K562 (cell line): ENCODE measurements at regions not wholly inside any gene's neighbourhood (a gene's known extent, or its start where the extent isn't known, plus 50 kb on each side); places are given as distances from the start of the nearest gene placed in this dataset.

Source experiments
- ATAC-seq: fragments of 200-7000 bp; cut with Tn5 transposase; 3 replicates; pipeline ENCODE4 v1.9.1; 2020; ENCODE audit warnings: moderate library complexity
- BruUV-seq: library from RNA; stranded (reverse); fragments of 400-500 nt; replicated peaks from 2 replicates; lab custom pipeline; 2021; lab: Mats Ljungman, UMichigan
- CTCF ChIA-PET: fragments of 300-600 bp; formaldehyde crosslinking; extraction: SDS; loops from one replicate; lab custom pipeline; 2021; ENCODE audit warnings: low intra/inter-chr PET ratio; lab: Yijun Ruan, JAX
- POLR2A ChIA-PET: fragments of 300-600, 350-650 bp; sonication (Branson Sonifier 250); formaldehyde crosslinking; extraction: SDS; loops from one replicate; lab custom pipeline; 2021; ENCODE audit warnings: antibody characterized with exemption, inconsistent platforms; lab: Yijun Ruan, JAX
- DNase-seq, 4 experiments: peaks; one replicate each; pipeline versions ENCODE4 v3.0.0 to v3.0.0-alpha.2; 2011 to 2018; ENCODE audit warnings: low spot score in 3 of 4, mixed read lengths in 3 of 4; ENCODE audit errors: extremely low read depth in 1 of 4
- FAIRE-seq: peaks from 2 replicates; lab custom pipeline; 2011; peaks lifted over from hg19 to GRCh38; lab: Jason Lieb, UNC
- H2AFZ ChIP-seq: 2 replicates; pipeline ENCODE4 v1.6.0; 2011; ENCODE audit warnings: low read depth, low read length, control low read depth, inconsistent platforms
- H3K27ac ChIP-seq: fragments of 200-600 bp; 3 replicates; pipeline ENCODE4 v1.8.0; 2011; ENCODE audit warnings: low read depth, mild to moderate bottlenecking, control low read depth, inconsistent platforms, low read length, moderate library complexity, mixed read lengths; ENCODE audit errors: extremely low read depth
- H3K27me3 ChIP-seq, 2 experiments: fragments of 300-600 bp in 1 of 2; 2 replicates in 1 of 2; 3 replicates in 1 of 2; pipeline versions ENCODE4 v1.6.0 to v1.8.0; 2011; ENCODE audit warnings: inconsistent platforms in 2 of 2, low read length in 2 of 2, mild to moderate bottlenecking in 1 of 2, mixed read lengths in 1 of 2, moderate library complexity in 1 of 2; ENCODE audit not compliant: control insufficient read depth in 2 of 2, insufficient read depth in 2 of 2
- H3K36me3 ChIP-seq: fragments of 300-600 bp; 3 replicates; pipeline ENCODE4 v1.8.0; 2011; ENCODE audit warnings: mild to moderate bottlenecking, low read length, inconsistent platforms; ENCODE audit not compliant: control insufficient read depth, insufficient read depth
- H3K4me1 ChIP-seq, 2 experiments: fragments of 200-600 bp in 1 of 2; replicated peaks in 1 of 2; 2 replicates in 1 of 2; 3 replicates in 1 of 2; pipeline versions ENCODE4 v1.5.1 to v1.8.0; 2011; ENCODE audit warnings: inconsistent platforms in 2 of 2, low read length in 2 of 2, mild to moderate bottlenecking in 1 of 2, mixed read lengths in 1 of 2, moderate library complexity in 1 of 2; ENCODE audit not compliant: control insufficient read depth in 2 of 2, insufficient read depth in 2 of 2
- H3K4me2 ChIP-seq: 2 replicates; pipeline ENCODE4 v1.6.1; 2011; ENCODE audit warnings: low read length, control low read depth, inconsistent platforms, mixed read lengths; ENCODE audit not compliant: insufficient read depth
- H3K4me3 ChIP-seq: fragments of 200-600 bp; sonication (generic), shearing (Covaris generic); 2 replicates; pipeline ENCODE4 v1.5.1; 2016; ENCODE audit warnings: control low read depth, inconsistent platforms
- H3K79me2 ChIP-seq: fragments of 200-600 bp; 3 replicates; pipeline ENCODE4 v1.8.0; 2011; ENCODE audit warnings: low read length, inconsistent platforms; ENCODE audit not compliant: control insufficient read depth, insufficient read depth
- H3K9ac ChIP-seq, 2 experiments: 2 replicates each; pipeline versions ENCODE4 v1.6.0 to v1.6.1; 2011; ENCODE audit warnings: low read depth in 2 of 2, low read length in 2 of 2, control low read depth in 1 of 2, inconsistent platforms in 1 of 2, mild to moderate bottlenecking in 1 of 2, mixed read lengths in 1 of 2; ENCODE audit not compliant: insufficient read depth in 1 of 2
- H3K9me1 ChIP-seq: one replicate; pipeline ENCODE4 v1.6.0; 2011; ENCODE audit warnings: inconsistent platforms, mild to moderate bottlenecking, low read length, moderate library complexity; ENCODE audit not compliant: control insufficient read depth, insufficient read depth
- H3K9me3 ChIP-seq: replicated peaks from 2 replicates; pipeline ENCODE4 v1.5.1; 2011; ENCODE audit warnings: low read depth, low read length, inconsistent platforms; ENCODE audit not compliant: control insufficient read depth, insufficient read depth
- H4K20me1 ChIP-seq: replicated peaks from 2 replicates; pipeline ENCODE4 v1.6.1; 2011; ENCODE audit warnings: low read length, inconsistent platforms, mixed read lengths; ENCODE audit not compliant: control insufficient read depth, insufficient read depth
- C11orf30 ChIP-seq: fragments of 450-650 bp; IDR thresholded peaks from 2 replicates; pipeline ENCODE4 v1.6.1; 2016; ENCODE audit warnings: low read depth, mild to moderate bottlenecking
- CBX8 ChIP-seq: fragments of 200-600 bp; sonication (generic); IDR thresholded peaks from 2 replicates; pipeline ENCODE4 v1.6.1; 2012; ENCODE audit warnings: borderline replicate concordance, mixed run types, low read depth, mild to moderate bottlenecking, moderate library complexity, mixed read lengths, low read length, control low read depth, inconsistent platforms; ENCODE audit not compliant: poor library complexity, severe bottlenecking; ENCODE audit errors: extremely low read depth
- DLX4 ChIP-seq: fragments of 250-450 bp; sonication (Bioruptor Pico); IDR thresholded peaks from 2 replicates; pipeline ENCODE4 v1.6.1; 2021; ENCODE audit warnings: mild to moderate bottlenecking
- EP400 ChIP-seq: fragments of 450-650 bp; IDR thresholded peaks from 2 replicates; pipeline ENCODE4 v1.6.1; 2017; ENCODE audit warnings: antibody characterized with exemption, mild to moderate bottlenecking, moderate library complexity
- FOXK2 ChIP-seq, 2 experiments: fragments of 450-650 bp; IDR thresholded peaks in 1 of 2; conservative IDR thresholded peaks in 1 of 2; 2 replicates each; pipeline ENCODE4 v1.6.1; 2016; ENCODE audit warnings: low read depth in 2 of 2, mild to moderate bottlenecking in 1 of 2
- IRF2 ChIP-seq: sonication (generic); formaldehyde crosslinking; IDR thresholded peaks from 2 replicates; pipeline ENCODE4 v1.8.1; 2022; ENCODE audit warnings: mild to moderate bottlenecking, missing genetic modification reagents
- KLF13 ChIP-seq: fragments of 450-650 bp; IDR thresholded peaks from 2 replicates; pipeline ENCODE4 v1.6.1; 2016; ENCODE audit warnings: missing genetic modification characterization, low read depth, mild to moderate bottlenecking, missing compliant biosample characterization, moderate library complexity, borderline replicate concordance
- MAFG ChIP-seq: fragments of 450-650 bp; conservative IDR thresholded peaks from 2 replicates; pipeline ENCODE4 v1.6.1; 2016; ENCODE audit warnings: missing genetic modification characterization, missing compliant biosample characterization
- MAFK ChIP-seq: IDR thresholded peaks from 2 replicates; pipeline ENCODE4 v1.6.1; 2011; ENCODE audit warnings: low read length, improper control_type of control experiment
- MAX ChIP-seq: sonication (generic); formaldehyde crosslinking; IDR thresholded peaks from 2 replicates; pipeline ENCODE4 v1.9.0; 2022; ENCODE audit warnings: mild to moderate bottlenecking, missing genetic modification reagents
- MED1 ChIP-seq: sonication (generic); formaldehyde crosslinking; IDR thresholded peaks from 2 replicates; pipeline ENCODE4 v1.8.1; 2023; ENCODE audit warnings: missing genetic modification reagents, borderline replicate concordance
- NFYB ChIP-seq: IDR thresholded peaks from 2 replicates; pipeline ENCODE4 v1.6.1; 2011; ENCODE audit warnings: mild to moderate bottlenecking, moderate library complexity; ENCODE audit not compliant: insufficient read length; ENCODE audit errors: extremely low read depth
- PCBP2 ChIP-seq: fragments of 200-400 bp; formaldehyde crosslinking; IDR thresholded peaks from 2 replicates; pipeline ENCODE4 v1.6.1; 2018; ENCODE audit warnings: low read length, low read depth, mild to moderate bottlenecking, moderate library complexity; ENCODE audit not compliant: poor library complexity, severe bottlenecking
- RBM34 ChIP-seq: fragments of 200-400 bp; formaldehyde crosslinking; IDR thresholded peaks from 2 replicates; pipeline ENCODE4 v1.6.1; 2018; ENCODE audit warnings: low read length, borderline replicate concordance; ENCODE audit not compliant: insufficient read depth
- TCF7 ChIP-seq: sonication (generic); IDR thresholded peaks from 2 replicates; pipeline ENCODE4 v1.6.1; 2016; ENCODE audit warnings: antibody characterized with exemption, borderline replicate concordance
- ZNF274 ChIP-seq: IDR thresholded peaks from 2 replicates; pipeline ENCODE4 v1.6.1; 2011; ENCODE audit warnings: low read depth, mild to moderate bottlenecking, low read length, moderate library complexity, borderline replicate concordance
- ZNF316 ChIP-seq: fragments of 450-650 bp; IDR thresholded peaks from 2 replicates; pipeline ENCODE4 v1.6.1; 2016
- ZNF644 ChIP-seq: fragments of 200-800 bp; sonication (Bioruptor generic); IDR thresholded peaks from 2 replicates; pipeline ENCODE4 v1.6.1; 2016; ENCODE audit warnings: low read depth, missing genetic modification characterization, missing compliant biosample characterization
- WGBS: fragments of 100-300 bp; shearing (Covaris generic); methylation state at CpG from one replicate; pipeline ENCODE4 v1.1.6; 2016; ENCODE audit warnings: low coverage, mixed read lengths; ENCODE audit not compliant: insufficient coverage; ENCODE audit errors: missing lambda C conversion rate; 5-methylcytosine and 5-hydroxymethylcytosine counted together
- in situ Hi-C: fragments of 300-500 bp; cut with MboI; formaldehyde crosslinking; loops from 4 replicates; pipeline ENCODE4 v1.15.0; 2018; ENCODE audit warnings: inconsistent platforms, mixed read lengths
- intact Hi-C: fragments of 100-400 bp; cut with micrococcal nuclease; formaldehyde crosslinking; loops from 2 replicates; pipeline ENCODE4 v1.14.2; 2022

GRCh38 chr16:17798716-17799115, 328.0 kb upstream of the XYLT1 start:
- FAIRE-seq (no peak), ATAC-seq (no peak), DNase-seq (no peak)
- Histone ChIP-seq H3K27ac (no peak overlapping the region), H3K4me1 (no peaks in the 10 kb centered on the region), H4K20me1 (no peaks in the 10 kb centered on the region), H2AFZ (no peak overlapping the region), H3K36me3 (no peaks in the 10 kb centered on the region), H3K4me3 (no peak overlapping the region), H3K27me3 (no peaks in the 10 kb centered on the region), H3K9ac (no peak overlapping the region), H3K9me3 (no peaks in the 10 kb centered on the region), H3K4me2 (no peak overlapping the region), H3K9me1 (no peaks in the 10 kb centered on the region), H3K79me2 (no peaks in the 10 kb centered on the region)
- intact Hi-C loops (no loop called here), in situ Hi-C loops (no loop called here)
- WGBS: 0% methylated on average over 3 of the region's 3 CpGs
- CTCF ChIA-PET: no interaction called here
- TF ChIP-seq KLF13 (tag): no peak
- no peak for TF ChIP-seq CBX8
- no peak for TF ChIP-seq NFYB
- TF ChIP-seq RBM34: no peak
- no peak for TF ChIP-seq ZNF274
- TF ChIP-seq IRF2: no peak
- no TSS peak for BruUV-seq
- POLR2A ChIA-PET: no interaction called here

- Histone ChIP-seq H3K9me3 (no peaks in the 10 kb centered on the region), H4K20me1 (no peaks in the 10 kb centered on the region), H3K27ac (no peak overlapping the region), H3K27me3 (no peaks in the 10 kb centered on the region), H3K4me1 (no peaks in the 10 kb centered on the region), H3K4me3 (no peak overlapping the region), H3K4me2 (no peak overlapping the region), H3K9ac (no peak overlapping the region), H3K9me1 (no peaks in the 10 kb centered on the region), H2AFZ (no peak overlapping the region), H3K79me2 (no peaks in the 10 kb centered on the region), H3K36me3 (no peaks in the 10 kb centered on the region)
- intact Hi-C loops (no loop called here), in situ Hi-C loops (no loop called here)
- WGBS: 8% methylated on average over 1 of the region's 1 CpG
- DNase-seq (no peak), ATAC-seq (no peak), FAIRE-seq (no peak)
- no peak for TF ChIP-seq EP400
- peak; percentile 61 for TF ChIP-seq ZNF316
- no peak for TF ChIP-seq TCF7
- TF ChIP-seq MAFK: no peak
- 0 out of 2 replicates have a peak, but pooled peaks have one; percentile 10 for TF ChIP-seq MAFG (tag)
- no peak for TF ChIP-seq ZNF644 (tag)
- TF ChIP-seq C11orf30: peak; percentile 33; the same call in 1 of the 2 replicates
- TF ChIP-seq FOXK2 (conservative IDR thresholded peaks at IDR 0.05 in 1 of 2, IDR thresholded peaks at IDR 0.05 in 1 of 2; ENCODE audit: low read depth in 2 of 2): no peak
- no peak for TF ChIP-seq MED1 (CRISPR knock-in tag)
- no peak for TF ChIP-seq MAX (CRISPR knock-in tag)
- no peak for TF ChIP-seq PCBP2
- no peak for TF ChIP-seq DLX4
- no TSS peak for BruUV-seq
- CTCF ChIA-PET: no interaction called here
- POLR2A ChIA-PET: interaction anchor here (0.9 kb wide), 1 partner anchor 14 kb away, joined by 3 read pairs; no protein-coding TSS in a partner anchor
Measured at GRCh38 chr16:17793354-17793753, 322.6 kb upstream of the XYLT1 start.
